GM19035 (cell line): ENCODE measurements at regions not wholly inside any gene's neighbourhood (a gene's known extent, or its start where the extent isn't known, plus 50 kb on each side); places are given as distances from the start of the nearest gene placed in this dataset.
A peak's percentile ranks its signal among the peaks of the same experiment; 100 is the strongest.

Source experiments
- ATAC-seq: cut with Tn5 transposase; IDR thresholded peaks from one replicate; pipeline ENCODE4 v1.9.1; 2021; ENCODE audit not compliant: unreplicated experiment

DNA sequence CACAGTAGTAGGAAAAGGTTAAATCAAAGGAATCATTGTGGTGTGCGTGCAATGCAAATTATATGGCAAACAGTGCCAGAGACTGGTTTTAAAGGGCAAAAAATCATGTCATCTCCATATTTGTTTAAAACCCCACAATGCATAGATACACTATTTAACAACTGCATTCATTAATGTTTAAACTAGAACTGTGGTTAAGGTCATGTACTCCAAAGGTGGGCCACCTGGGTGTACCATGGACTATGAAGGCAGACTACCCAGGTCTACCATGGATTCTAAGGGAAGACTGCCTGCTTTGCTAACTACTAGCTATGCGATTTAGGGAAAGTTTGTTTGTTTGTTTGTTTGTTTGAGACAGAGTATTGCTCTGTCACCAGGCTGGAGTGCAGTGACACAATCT is 356.3 kb downstream of the ZEB2 start:
- ATAC-seq, result no peak

DNA sequence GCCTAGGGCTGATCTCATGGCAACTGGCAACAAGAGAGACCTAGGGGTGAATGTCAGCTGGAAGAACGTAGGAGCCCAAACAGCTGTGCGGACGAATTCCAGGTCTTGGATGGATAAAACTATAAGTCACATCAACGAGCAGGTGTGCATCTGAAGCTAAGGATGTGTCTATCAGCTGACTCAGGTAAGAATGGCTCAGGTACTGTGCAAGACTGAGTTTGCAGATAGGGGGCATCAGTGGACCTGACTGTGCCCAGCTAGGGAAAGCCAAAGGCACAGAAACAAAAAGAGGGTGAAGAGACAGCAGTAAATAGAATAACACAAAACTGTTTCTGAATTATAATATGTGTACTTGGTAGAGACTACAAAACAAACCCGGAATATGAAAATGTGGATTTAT is 357.3 kb downstream of the ZEB2 start:
- peak; percentile 78 for ATAC-seq

DNA sequence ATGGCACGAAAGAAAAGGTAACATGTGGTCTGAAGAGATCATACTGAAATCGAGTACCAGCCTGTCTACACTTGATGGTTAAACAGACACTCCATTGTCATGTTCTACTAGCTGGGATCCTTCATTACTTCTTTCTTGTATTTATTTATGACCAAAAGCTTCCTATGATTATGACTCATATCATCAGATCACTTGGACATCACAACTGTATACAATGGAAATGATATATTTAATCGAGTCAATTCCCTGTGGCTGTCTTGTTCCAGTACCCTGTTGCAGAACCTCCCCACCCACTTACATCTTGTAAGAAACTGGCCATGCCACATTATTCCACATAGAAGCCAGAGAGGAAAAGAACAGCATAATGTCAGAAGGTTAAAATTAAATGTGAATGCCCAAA is 358.9 kb downstream of the ZEB2 start:
- ATAC-seq, result no peak

- no peak for ATAC-seq
Observed at GRCh38 chr2:144159240-144159639, 360.7 kb downstream of the ZEB2 start.

DNA sequence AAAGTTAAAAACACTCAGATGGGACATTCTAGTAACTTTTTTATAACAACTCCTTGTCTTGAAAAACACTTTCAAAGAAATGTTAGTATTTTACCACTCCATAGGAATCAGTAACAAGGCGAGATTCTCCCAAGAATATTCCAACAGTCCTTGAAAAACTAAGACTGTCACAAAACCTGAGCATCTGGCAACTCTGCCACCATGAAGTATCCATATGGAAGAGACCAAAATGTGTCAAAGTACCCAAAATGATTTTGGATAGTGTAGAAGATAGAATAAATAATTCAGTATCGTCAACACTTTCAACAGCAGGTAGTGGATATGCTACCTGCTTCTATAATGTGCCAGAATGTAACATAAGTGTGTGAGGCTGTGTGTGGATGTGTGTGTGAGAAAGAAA is 361.8 kb downstream of the ZEB2 start:
- ATAC-seq, result no peak

GRCh38 chr2:144156736-144157640 is 362.9 kb downstream of the ZEB2 start:
- no peak for ATAC-seq

GRCh38 chr2:144154205-144154604 is 365.7 kb downstream of the ZEB2 start:
- ATAC-seq, result no peak

DNA sequence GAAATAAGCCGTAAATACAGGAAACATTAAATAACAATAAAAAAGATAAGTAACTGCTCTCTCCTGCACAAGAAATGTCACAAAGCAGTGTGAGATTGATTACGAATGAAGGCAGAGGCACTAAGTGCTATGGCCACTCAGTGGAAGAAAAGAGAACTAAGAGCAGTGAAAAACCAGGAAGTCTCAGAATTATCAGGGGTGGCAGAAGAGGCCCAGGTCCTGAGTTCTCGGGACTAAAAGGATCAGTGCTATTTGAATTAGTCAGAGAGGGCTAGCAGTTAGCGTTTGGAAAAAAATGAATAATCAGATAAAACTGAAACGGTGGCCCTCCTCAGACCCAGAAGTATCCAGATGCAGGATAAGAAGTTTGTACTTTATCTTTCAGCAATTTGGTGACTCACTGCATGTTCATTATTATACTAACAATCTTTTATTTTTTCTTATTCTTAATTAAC is 367.1 kb downstream of the ZEB2 start:
- no peak for ATAC-seq

- no peak for ATAC-seq
Observed at GRCh38 chr2:144151851-144152250, 368.1 kb downstream of the ZEB2 start.

DNA sequence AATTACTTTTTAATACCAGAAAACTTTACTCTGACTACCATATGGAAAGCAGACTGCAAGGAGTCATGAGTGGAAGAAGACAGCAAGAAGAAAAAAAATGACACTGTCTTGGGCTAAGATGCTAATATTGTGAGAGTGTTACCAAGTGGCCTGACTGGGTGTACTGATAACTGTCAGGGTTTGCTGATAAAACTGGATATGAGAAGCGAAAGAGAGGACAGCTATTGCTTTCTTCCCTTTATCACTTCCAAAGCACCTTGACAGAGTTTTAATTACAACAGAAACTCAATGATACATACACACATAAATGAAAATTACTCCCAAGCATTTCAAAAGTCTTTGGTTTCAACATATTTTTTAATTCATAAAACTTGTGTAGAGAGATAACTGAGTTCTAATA is 368.5 kb downstream of the ZEB2 start:
- ATAC-seq, result no peak

- no peak for ATAC-seq
Observed at GRCh38 chr2:144147356-144147755, 372.6 kb downstream of the ZEB2 start.

GRCh38 chr2:144146876-144147275 is 373.0 kb downstream of the ZEB2 start:
- no peak for ATAC-seq

GRCh38 chr2:144146076-144146475 is 373.8 kb downstream of the ZEB2 start:
- no peak for ATAC-seq

DNA sequence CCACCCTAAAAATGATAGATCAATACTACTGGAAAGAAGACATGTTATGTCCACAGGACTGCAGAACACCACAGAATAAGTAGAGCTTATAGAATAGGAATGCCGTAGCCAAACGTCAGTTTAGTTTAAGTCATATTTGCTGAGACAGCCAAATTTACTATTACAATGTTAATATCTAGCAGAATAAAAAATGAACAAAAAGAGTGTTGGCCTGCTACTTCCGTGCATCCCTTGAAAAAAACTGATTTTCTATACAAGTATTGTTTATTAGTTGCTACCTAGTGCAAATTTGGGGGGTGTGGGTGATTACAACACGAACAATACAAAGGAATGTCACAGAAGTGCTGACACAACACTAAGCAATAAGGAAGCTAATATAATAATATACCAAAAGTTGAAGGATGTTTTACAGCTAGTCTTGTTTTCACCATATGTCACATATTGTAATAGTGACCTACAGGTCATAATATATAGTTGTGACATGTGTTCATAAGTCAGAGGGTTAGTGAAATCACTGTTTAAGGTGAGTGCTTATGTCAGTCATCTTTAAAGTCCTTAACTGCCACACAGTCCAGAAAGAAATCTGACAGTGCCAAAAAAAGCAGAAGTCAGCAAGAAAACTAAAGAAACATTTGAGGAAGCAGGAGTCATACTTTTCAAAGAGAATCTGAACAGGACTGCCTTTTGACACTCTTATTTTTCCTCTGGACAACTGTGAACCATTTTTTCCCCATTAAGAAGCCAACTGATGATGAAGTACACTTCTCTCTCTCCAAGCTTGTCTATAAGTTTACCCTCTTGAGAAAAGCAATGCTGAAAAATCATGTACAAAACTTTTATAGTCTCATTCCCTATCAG is 376.4 kb downstream of the ZEB2 start:
- ATAC-seq, result no peak

DNA sequence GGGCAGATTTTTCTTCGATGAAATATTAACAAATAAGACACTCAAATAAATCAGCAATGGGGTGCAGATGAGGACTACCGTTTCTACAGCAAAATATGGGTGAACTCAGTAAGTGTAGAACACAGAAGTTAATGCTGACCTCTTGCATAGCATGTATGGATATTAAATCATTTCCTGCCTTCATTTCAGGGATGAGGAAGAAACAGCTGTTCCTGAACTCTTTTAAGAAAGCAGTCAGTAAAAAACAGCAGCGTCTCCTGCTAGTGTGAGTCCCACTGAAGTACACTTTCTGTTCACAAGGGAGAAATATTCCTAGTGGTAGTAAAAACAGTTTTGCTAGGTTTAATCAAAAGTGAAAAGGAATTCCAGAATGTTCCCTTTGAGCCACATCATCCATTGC is 379.0 kb downstream of the ZEB2 start:
- ATAC-seq, result no peak

- ATAC-seq, result no peak
Observed at GRCh38 chr2:144137705-144138428, 382.1 kb downstream of the ZEB2 start.

DNA sequence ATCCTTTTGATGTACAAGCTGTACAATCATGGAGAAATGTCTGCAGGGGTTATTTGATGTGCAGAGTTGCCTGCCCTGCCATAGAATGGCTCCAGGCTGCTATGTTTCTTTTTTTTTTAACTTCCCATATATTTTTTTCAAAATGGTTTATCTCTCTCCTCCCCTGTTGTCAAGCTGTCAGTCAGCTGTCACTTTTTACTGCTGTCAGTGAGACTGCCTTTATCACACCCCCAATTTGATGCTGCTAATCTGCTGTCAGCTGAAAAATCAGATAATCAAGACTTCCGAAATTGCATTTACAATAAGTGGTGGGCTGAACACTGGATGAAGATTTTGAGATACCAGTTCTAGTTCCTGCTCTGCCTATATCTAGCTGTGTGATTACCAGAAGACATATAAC is 382.6 kb downstream of the ZEB2 start:
- ATAC-seq, result no peak

GRCh38 chr2:144136297-144137010 is 383.5 kb downstream of the ZEB2 start:
- no peak for ATAC-seq

- no peak for ATAC-seq
Observed at GRCh38 chr2:144133936-144134665, 385.8 kb downstream of the ZEB2 start.

DNA sequence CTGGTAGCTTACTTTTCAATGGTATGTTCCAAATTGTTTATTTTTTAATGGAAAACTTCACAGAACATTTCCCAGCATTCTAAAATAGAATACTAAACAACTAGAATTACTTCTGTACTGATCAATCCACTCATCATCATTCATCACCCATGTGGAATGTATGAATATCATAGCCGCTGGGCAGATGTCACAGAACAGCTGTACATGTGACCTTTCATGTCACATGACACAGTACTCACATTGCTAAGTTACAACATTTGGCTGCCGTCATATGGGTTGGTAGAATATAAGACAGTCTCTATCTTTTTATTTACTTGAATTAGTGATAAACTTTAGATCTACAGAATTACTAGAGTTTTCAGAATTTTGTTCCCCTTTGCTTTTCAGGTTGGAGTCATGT is 387.6 kb downstream of the ZEB2 start:
- no peak for ATAC-seq
